M059J (cell line): ENCODE measurements at regions not wholly inside any gene's neighbourhood (a gene's known extent, or its start where the extent isn't known, plus 50 kb on each side); places are given as distances from the start of the nearest gene placed in this dataset.
"Not testable (repeated sequence)": the region's sequence is repeated elsewhere in the genome, so short reads cannot be mapped to it uniquely, and the experiment has no call there.

Source experiments
- DNase-seq: peaks from one replicate; pipeline ENCODE4 v3.0.0-alpha.2; 2012; ENCODE audit warnings: low read depth

GRCh38 chr7:84738583-84739150 lies 448.2 kb downstream of the SEMA3D start:
- no peak for DNase-seq

GRCh38 chr7:84735677-84736076 lies 451.2 kb downstream of the SEMA3D start:
- no peak for DNase-seq

GRCh38 chr7:84735011-84735410 lies 451.8 kb downstream of the SEMA3D start:
- no peak for DNase-seq

GRCh38 chr7:84733976-84734375 lies 452.9 kb downstream of the SEMA3D start:
- DNase-seq: peak; percentile 62

- not testable (repeated sequence) for DNase-seq
Observed at GRCh38 chr7:84730864-84731263, 456.0 kb downstream of the SEMA3D start.

- DNase-seq: no peak
Observed at GRCh38 chr7:84729284-84729683, 457.6 kb downstream of the SEMA3D start.

GRCh38 chr7:84722734-84723133 lies 464.1 kb downstream of the SEMA3D start:
- DNase-seq: no peak

- no peak for DNase-seq
Observed at GRCh38 chr7:84722086-84722485, 464.8 kb downstream of the SEMA3D start.

- no peak for DNase-seq
Observed at GRCh38 chr7:84720456-84721097, 466.3 kb downstream of the SEMA3D start.

- DNase-seq: no peak
Observed at GRCh38 chr7:84714765-84715164, 472.1 kb downstream of the SEMA3D start.

GRCh38 chr7:84712374-84713121 lies 474.3 kb downstream of the SEMA3D start:
- no peak for DNase-seq

- DNase-seq: not testable (repeated sequence)
Observed at GRCh38 chr7:84710538-84710937, 476.3 kb downstream of the SEMA3D start.

GRCh38 chr7:84705706-84706105 lies 481.1 kb downstream of the SEMA3D start:
- DNase-seq: peak; percentile 71

GRCh38 chr7:84705079-84705478 lies 481.8 kb downstream of the SEMA3D start:
- no peak for DNase-seq

GRCh38 chr7:84704380-84704779 lies 482.5 kb downstream of the SEMA3D start:
- no peak for DNase-seq

GRCh38 chr7:84701524-84702306 lies 485.1 kb downstream of the SEMA3D start:
- peak; percentile 100 for DNase-seq

- DNase-seq: no peak
Observed at GRCh38 chr7:84700563-84701370, 486.1 kb downstream of the SEMA3D start.

GRCh38 chr7:84697506-84697905 lies 489.4 kb downstream of the SEMA3D start:
- peak; percentile 91 for DNase-seq

- DNase-seq: peak; percentile 53
Observed at GRCh38 chr7:84693483-84693882, 493.4 kb downstream of the SEMA3D start.

GRCh38 chr7:84688671-84689070 lies 494.1 kb upstream of the SEMA3A start:
- peak; percentile 71 for DNase-seq

- peak; percentile 53 for DNase-seq
Observed at GRCh38 chr7:84686373-84686772, 491.8 kb upstream of the SEMA3A start.
